A673 (cell line): ENCODE measurements at regions not wholly inside any gene's neighbourhood (a gene's known extent, or its start where the extent isn't known, plus 50 kb on each side); places are given as distances from the start of the nearest gene placed in this dataset.

Experiments used
- BruUV-seq: library from RNA; stranded (reverse); fragments of 400-500 nt; replicated peaks from 2 replicates; lab custom pipeline; 2021; lab: Mats Ljungman, UMichigan
- CTCF ChIA-PET: fragments of 300-600 bp; sonication (Branson Sonifier 250); formaldehyde crosslinking; loops from one replicate; lab custom pipeline; 2022; ENCODE audit warnings: antibody characterized with exemption; lab: Charles Lee
- POLR2A ChIA-PET: fragments of 300-600 bp; sonication (Branson Sonifier 250); formaldehyde crosslinking; loops from one replicate; lab custom pipeline; 2022; ENCODE audit warnings: antibody characterized with exemption; ENCODE audit not compliant: low non-redundant PET; lab: Charles Lee
- DNase-seq: peaks from one replicate; pipeline ENCODE4 v3.0.0-alpha.2; 2015; ENCODE audit warnings: low spot score
- H3K27ac ChIP-seq: fragments of 200-600 bp; sonication (generic); 2 replicates; pipeline ENCODE4 v1.5.1; 2016; ENCODE audit warnings: mixed run types, low read depth, mild to moderate bottlenecking, mixed read lengths, antibody characterized with exemption, low read length; ENCODE audit not compliant: poor library complexity, severe bottlenecking
- H3K27me3 ChIP-seq: fragments of 200-600 bp; sonication (generic); replicated peaks from 2 replicates; pipeline ENCODE4 v1.6.1; 2017; ENCODE audit warnings: mixed run types, low read depth, mild to moderate bottlenecking, mixed read lengths, antibody characterized with exemption, low read length; ENCODE audit not compliant: insufficient read depth, poor library complexity
- H3K36me3 ChIP-seq: fragments of 200-600 bp; sonication (generic); 2 replicates; pipeline ENCODE4 v1.6.1; 2016; ENCODE audit warnings: mixed run types, mild to moderate bottlenecking, mixed read lengths, antibody characterized with exemption, low read length; ENCODE audit not compliant: insufficient read depth, poor library complexity, severe bottlenecking
- H3K4me1 ChIP-seq: fragments of 200-600 bp; sonication (generic); 2 replicates; pipeline ENCODE4 v1.6.1; 2017; ENCODE audit warnings: mixed run types, mild to moderate bottlenecking, mixed read lengths, antibody characterized with exemption, low read length; ENCODE audit not compliant: insufficient read depth, poor library complexity, severe bottlenecking
- H3K4me3 ChIP-seq: fragments of 200-600 bp; sonication (generic); 2 replicates; pipeline ENCODE4 v1.5.1; 2016; ENCODE audit warnings: low read depth, mixed run types, mild to moderate bottlenecking, mixed read lengths, low read length; ENCODE audit not compliant: poor library complexity, severe bottlenecking
- H3K9me3 ChIP-seq: fragments of 200-600 bp; sonication (generic); 2 replicates; pipeline ENCODE4 v1.6.1; 2016; ENCODE audit warnings: mixed run types, low read depth, mild to moderate bottlenecking, mixed read lengths, antibody characterized with exemption, low read length; ENCODE audit not compliant: poor library complexity, severe bottlenecking
- EZH2 ChIP-seq: fragments of 200-600 bp; sonication (generic); IDR thresholded peaks from 2 replicates; pipeline ENCODE4 v1.6.1; 2017; ENCODE audit warnings: borderline replicate concordance, low read depth, mild to moderate bottlenecking, mixed read lengths, antibody characterized with exemption, low read length; ENCODE audit not compliant: poor library complexity, severe bottlenecking
- intact Hi-C: fragments of 100-400 bp; cut with micrococcal nuclease; formaldehyde crosslinking; loops from one replicate; pipeline ENCODE4 v1.10.0; 2022; ENCODE audit not compliant: unreplicated experiment
- TF ChIP-seq, protein P1 (sequence below): fragments of 300-800, 200-600 bp; sonication (generic); conservative IDR thresholded peaks from 2 replicates; pipeline ENCODE4 v1.5.1; 2017; ENCODE audit warnings: low read depth, mild to moderate bottlenecking, antibody characterized with exemption, low read length, moderate library complexity, mixed read lengths

- no peak for DNase-seq
- Histone ChIP-seq H3K4me1 (peaks cover 6% of the 10 kb centered on the region), H3K27me3 (no peaks in the 10 kb centered on the region), H3K9me3 (no peaks in the 10 kb centered on the region), H3K36me3 (no peaks in the 10 kb centered on the region), H3K27ac (no peak overlapping the region), H3K4me3 (no peak overlapping the region)
- TF ChIP-seq, protein P1, sequence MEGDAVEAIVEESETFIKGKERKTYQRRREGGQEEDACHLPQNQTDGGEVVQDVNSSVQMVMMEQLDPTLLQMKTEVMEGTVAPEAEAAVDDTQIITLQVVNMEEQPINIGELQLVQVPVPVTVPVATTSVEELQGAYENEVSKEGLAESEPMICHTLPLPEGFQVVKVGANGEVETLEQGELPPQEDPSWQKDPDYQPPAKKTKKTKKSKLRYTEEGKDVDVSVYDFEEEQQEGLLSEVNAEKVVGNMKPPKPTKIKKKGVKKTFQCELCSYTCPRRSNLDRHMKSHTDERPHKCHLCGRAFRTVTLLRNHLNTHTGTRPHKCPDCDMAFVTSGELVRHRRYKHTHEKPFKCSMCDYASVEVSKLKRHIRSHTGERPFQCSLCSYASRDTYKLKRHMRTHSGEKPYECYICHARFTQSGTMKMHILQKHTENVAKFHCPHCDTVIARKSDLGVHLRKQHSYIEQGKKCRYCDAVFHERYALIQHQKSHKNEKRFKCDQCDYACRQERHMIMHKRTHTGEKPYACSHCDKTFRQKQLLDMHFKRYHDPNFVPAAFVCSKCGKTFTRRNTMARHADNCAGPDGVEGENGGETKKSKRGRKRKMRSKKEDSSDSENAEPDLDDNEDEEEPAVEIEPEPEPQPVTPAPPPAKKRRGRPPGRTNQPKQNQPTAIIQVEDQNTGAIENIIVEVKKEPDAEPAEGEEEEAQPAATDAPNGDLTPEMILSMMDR, result no peak
- no peak for TF ChIP-seq EZH2
- CTCF ChIA-PET, result no interaction called here
- POLR2A ChIA-PET, result no interaction called here
- intact Hi-C loops, result no loop called here
- no TSS peak for BruUV-seq
These were observed 138.0 kb upstream of the SMIM31 start for GRCh38 chr4:164615964-164616363.

GRCh38 chr4:164616961-164617360 lies 137.0 kb upstream of the SMIM31 start:
- no peaks in the 10 kb centered on the region for H3K9me3 ChIP-seq
- H3K27me3 ChIP-seq, result no peaks in the 10 kb centered on the region
- no peak overlapping the region for H3K4me3 ChIP-seq
- no peaks in the 10 kb centered on the region for H3K36me3 ChIP-seq
- BruUV-seq, result no TSS peak
- H3K4me1 ChIP-seq, result peaks cover 6% of the 10 kb centered on the region
- intact Hi-C loops, result no loop called here
- no peak for DNase-seq
- no peak for TF ChIP-seq EZH2
- TF ChIP-seq, protein P1, result no peak
- ChIA-PET POLR2A (no interaction called here), CTCF (no interaction called here)
- H3K27ac ChIP-seq, result no peak overlapping the region

DNA sequence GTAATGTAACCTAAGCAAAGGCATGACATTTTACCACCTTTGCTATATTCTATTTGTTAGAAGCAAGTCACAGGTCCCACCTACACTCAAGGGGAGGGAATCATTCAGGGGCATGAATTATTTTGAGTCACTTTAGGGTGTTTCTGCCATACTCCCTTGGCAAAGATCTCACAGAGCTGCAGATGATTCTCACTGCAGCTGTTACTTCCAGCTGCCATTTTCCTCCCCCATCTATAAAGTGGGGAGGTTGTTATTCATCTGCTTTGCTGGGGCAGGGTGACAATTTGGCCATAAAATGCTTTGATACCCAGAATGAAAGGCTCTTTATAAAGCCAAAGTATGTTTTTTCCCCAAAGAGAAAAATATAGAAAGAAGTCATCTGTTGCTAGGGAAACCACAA lies 136.5 kb upstream of the SMIM31 start:
- DNase-seq, result no peak
- Histone ChIP-seq H3K36me3 (no peaks in the 10 kb centered on the region), H3K27ac (no peak overlapping the region), H3K4me3 (no peak overlapping the region), H3K27me3 (no peaks in the 10 kb centered on the region), H3K4me1 (peaks cover 6% of the 10 kb centered on the region), H3K9me3 (no peaks in the 10 kb centered on the region)
- TF ChIP-seq EZH2, result no peak
- TF ChIP-seq, protein P1, result no peak
- intact Hi-C loops, result no loop called here
- BruUV-seq, result no TSS peak
- ChIA-PET CTCF (no interaction called here), POLR2A (no interaction called here)
